OCI-LY7 (cell line): ENCODE measurements at regions not wholly inside any gene's neighbourhood (a gene's known extent, or its start where the extent isn't known, plus 50 kb on each side); places are given as distances from the start of the nearest gene placed in this dataset.
A peak's percentile ranks its signal among the peaks of the same experiment; 100 is the strongest.

Experiments used
- EZH2phosphoT487 ChIP-seq: fragments of 200-600 bp; sonication (generic); IDR thresholded peaks from 2 replicates; pipeline ENCODE4 v1.6.1; 2018; ENCODE audit warnings: low read depth, borderline replicate concordance, mild to moderate bottlenecking, mixed run types, antibody characterized with exemption, low read length, moderate library complexity, mixed read lengths
- TF ChIP-seq, protein P1 (sequence below): fragments of 200-600 bp; sonication (generic); conservative IDR thresholded peaks from 2 replicates; pipeline ENCODE4 v1.5.1; 2014; ENCODE audit warnings: mild to moderate bottlenecking, antibody characterized with exemption, low read length, moderate library complexity, mixed read lengths

DNA sequence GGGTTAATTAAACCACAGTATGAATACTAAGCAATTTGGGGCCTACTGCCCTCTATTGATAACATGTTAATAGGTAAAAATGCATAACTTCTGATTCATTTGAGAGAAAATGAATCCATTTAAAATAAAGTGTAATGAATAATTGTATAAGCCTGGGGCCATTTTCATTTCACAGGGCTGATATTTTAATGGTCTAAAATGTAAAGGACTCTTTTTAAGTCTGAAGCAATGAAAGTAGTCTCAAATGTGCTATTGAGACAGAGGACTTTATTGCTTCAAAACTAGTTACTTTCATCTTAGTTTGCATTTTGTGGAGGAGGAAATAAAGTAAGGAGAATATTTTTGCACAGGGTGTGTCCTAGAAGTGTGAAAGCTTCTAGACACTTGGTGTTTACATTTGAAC is 155.4 kb downstream of the TLR5 start:
- TF ChIP-seq, protein P1, sequence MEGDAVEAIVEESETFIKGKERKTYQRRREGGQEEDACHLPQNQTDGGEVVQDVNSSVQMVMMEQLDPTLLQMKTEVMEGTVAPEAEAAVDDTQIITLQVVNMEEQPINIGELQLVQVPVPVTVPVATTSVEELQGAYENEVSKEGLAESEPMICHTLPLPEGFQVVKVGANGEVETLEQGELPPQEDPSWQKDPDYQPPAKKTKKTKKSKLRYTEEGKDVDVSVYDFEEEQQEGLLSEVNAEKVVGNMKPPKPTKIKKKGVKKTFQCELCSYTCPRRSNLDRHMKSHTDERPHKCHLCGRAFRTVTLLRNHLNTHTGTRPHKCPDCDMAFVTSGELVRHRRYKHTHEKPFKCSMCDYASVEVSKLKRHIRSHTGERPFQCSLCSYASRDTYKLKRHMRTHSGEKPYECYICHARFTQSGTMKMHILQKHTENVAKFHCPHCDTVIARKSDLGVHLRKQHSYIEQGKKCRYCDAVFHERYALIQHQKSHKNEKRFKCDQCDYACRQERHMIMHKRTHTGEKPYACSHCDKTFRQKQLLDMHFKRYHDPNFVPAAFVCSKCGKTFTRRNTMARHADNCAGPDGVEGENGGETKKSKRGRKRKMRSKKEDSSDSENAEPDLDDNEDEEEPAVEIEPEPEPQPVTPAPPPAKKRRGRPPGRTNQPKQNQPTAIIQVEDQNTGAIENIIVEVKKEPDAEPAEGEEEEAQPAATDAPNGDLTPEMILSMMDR, result peak; percentile 29; the same call in 1 of the 2 replicates
- no peak for TF ChIP-seq EZH2phosphoT487
